IMR-90 (cell line): ENCODE measurements at regions not wholly inside any gene's neighbourhood (a gene's known extent, or its start where the extent isn't known, plus 50 kb on each side); places are given as distances from the start of the nearest gene placed in this dataset.

Experiments
- ATAC-seq: fragments of 200-7000 bp; cut with Tn5 transposase; 2 replicates; pipeline ENCODE4 v1.9.1; 2020; ENCODE audit warnings: low read depth, mild to moderate bottlenecking, moderate library complexity
- BruUV-seq: library from RNA; stranded (reverse); fragments of 400-500 nt; replicated peaks from 2 replicates; lab custom pipeline; 2021; lab: Mats Ljungman, UMichigan
- CTCF ChIA-PET: fragments of 300-600 bp; formaldehyde crosslinking; extraction: SDS; loops from one replicate; lab custom pipeline; 2021; ENCODE audit warnings: antibody characterized with exemption; lab: Yijun Ruan, JAX
- POLR2A ChIA-PET: fragments of 300-600 bp; sonication (Branson Sonifier 250); formaldehyde crosslinking; loops from one replicate; lab custom pipeline; 2022; ENCODE audit warnings: antibody characterized with exemption; ENCODE audit not compliant: unreplicated experiment; lab: Charles Lee
- DNase-seq: peaks from one replicate; pipeline ENCODE4 v3.0.0; 2013
- H2AFZ ChIP-seq: replicated peaks from 2 replicates; pipeline ENCODE3; 2013; ENCODE audit warnings: low read length, mild to moderate bottlenecking; ENCODE audit not compliant: poor library complexity
- H2AK5ac ChIP-seq: 2 replicates; pipeline ENCODE4 v1.6.1; 2013; ENCODE audit warnings: low read depth, low read length, inconsistent platforms
- H2AK9ac ChIP-seq: replicated peaks from 2 replicates; pipeline ENCODE3; 2013; ENCODE audit warnings: mild to moderate bottlenecking, low read depth, low read length, moderate library complexity; ENCODE audit not compliant: poor library complexity
- H2BK120ac ChIP-seq: 2 replicates; pipeline ENCODE4 v1.6.1; 2013; ENCODE audit warnings: low read depth, low read length, inconsistent platforms
- H2BK15ac ChIP-seq: 3 replicates; pipeline ENCODE4 v1.6.1; 2013; ENCODE audit warnings: low read depth, low read length, inconsistent platforms
- H2BK20ac ChIP-seq: 2 replicates; pipeline ENCODE4 v1.6.1; 2013; ENCODE audit warnings: low read depth, mild to moderate bottlenecking, inconsistent platforms, low read length, moderate library complexity
- H2BK5ac ChIP-seq: 2 replicates; pipeline ENCODE4 v1.6.1; 2013; ENCODE audit warnings: mild to moderate bottlenecking, low read depth, low read length, inconsistent platforms; ENCODE audit not compliant: poor library complexity, severe bottlenecking
- H3K14ac ChIP-seq: replicated peaks from 2 replicates; pipeline ENCODE4 v1.6.1; 2013; ENCODE audit warnings: low read depth, low read length, inconsistent platforms
- H3K18ac ChIP-seq: 2 replicates; pipeline ENCODE4 v1.6.1; 2013; ENCODE audit warnings: low read depth, low read length, control low read depth
- H3K23ac ChIP-seq: 2 replicates; pipeline ENCODE4 v1.6.1; 2013; ENCODE audit warnings: low read depth, low read length, inconsistent platforms
- H3K27ac ChIP-seq: 2 replicates; pipeline ENCODE4 v1.5.1; 2013; ENCODE audit warnings: mild to moderate bottlenecking, control low read depth, low read length; ENCODE audit not compliant: insufficient read depth
- H3K27me3 ChIP-seq: 2 replicates; pipeline ENCODE4 v1.6.1; 2013; ENCODE audit warnings: low read length; ENCODE audit not compliant: control insufficient read depth, insufficient read depth
- H3K36me3 ChIP-seq: 2 replicates; pipeline ENCODE4 v1.6.1; 2013; ENCODE audit warnings: low read length, mixed read lengths; ENCODE audit not compliant: control insufficient read depth, insufficient read depth
- H3K4ac ChIP-seq: 2 replicates; pipeline ENCODE4 v1.6.1; 2013; ENCODE audit warnings: low read depth, low read length, inconsistent platforms
- H3K4me1 ChIP-seq: 2 replicates; pipeline ENCODE4 v1.6.1; 2013; ENCODE audit warnings: low read length, mixed read lengths; ENCODE audit not compliant: control insufficient read depth, insufficient read depth
- H3K4me2 ChIP-seq: 2 replicates; pipeline ENCODE4 v1.6.1; 2013; ENCODE audit warnings: low read depth, mild to moderate bottlenecking, control low read depth, low read length, moderate library complexity
- H3K4me3 ChIP-seq: 2 replicates; pipeline ENCODE4 v1.5.1; 2013; ENCODE audit warnings: low read depth, mild to moderate bottlenecking, control low read depth, low read length, moderate library complexity; ENCODE audit not compliant: insufficient read depth
- H3K56ac ChIP-seq: 2 replicates; pipeline ENCODE4 v1.6.1; 2013; ENCODE audit warnings: low read length, inconsistent platforms; ENCODE audit not compliant: insufficient read depth; ENCODE audit errors: extremely low read depth
- H3K79me1 ChIP-seq, 2 experiments: 2 replicates each; pipeline ENCODE4 v1.6.1; 2013; ENCODE audit warnings: low read length in 2 of 2, inconsistent platforms in 1 of 2, low read depth in 1 of 2
- H3K9ac ChIP-seq: 2 replicates; pipeline ENCODE4 v1.6.1; 2013; ENCODE audit warnings: low read depth, low read length, control low read depth
- H3K9me1 ChIP-seq: 2 replicates; pipeline ENCODE4 v1.6.1; 2013; ENCODE audit warnings: low read length, inconsistent platforms; ENCODE audit not compliant: insufficient read depth
- H3K9me3 ChIP-seq: 2 replicates; pipeline ENCODE4 v1.6.1; 2013; ENCODE audit warnings: low read length; ENCODE audit not compliant: control insufficient read depth, insufficient read depth
- H4K20me1 ChIP-seq: 2 replicates; pipeline ENCODE4 v1.6.1; 2013; ENCODE audit warnings: low read length, inconsistent platforms; ENCODE audit not compliant: insufficient read depth
- H4K5ac ChIP-seq: 2 replicates; pipeline ENCODE4 v1.6.1; 2013; ENCODE audit warnings: mild to moderate bottlenecking, low read depth, low read length, control low read depth
- H4K8ac ChIP-seq, 2 experiments: 2 replicates each; pipeline ENCODE4 v1.6.1; 2013; ENCODE audit warnings: low read depth in 2 of 2, low read length in 2 of 2, control low read depth in 1 of 2, inconsistent platforms in 1 of 2
- H4K91ac ChIP-seq: 2 replicates; pipeline ENCODE4 v1.6.1; 2013; ENCODE audit warnings: low read depth, low read length, inconsistent platforms; ENCODE audit not compliant: insufficient read depth
- MXI1 ChIP-seq: IDR thresholded peaks from 2 replicates; pipeline ENCODE4 v1.6.1; 2012; ENCODE audit warnings: low read depth, mild to moderate bottlenecking, low read length, moderate library complexity, borderline replicate concordance
- RCOR1 ChIP-seq: IDR thresholded peaks from 2 replicates; pipeline ENCODE4 v1.6.1; 2012; ENCODE audit warnings: mild to moderate bottlenecking, low read length, improper control_type of control experiment; ENCODE audit not compliant: insufficient replicate concordance
- WGBS, 2 experiments: methylation state at CpG; one replicate each; pipeline versions ENCODE4 v1.1.5 to v1.1.7; 2013; ENCODE audit warnings: missing lambda C conversion rate in 2 of 2; ENCODE audit not compliant: insufficient read length in 1 of 2; ENCODE audit errors: extremely low coverage in 2 of 2; 5-methylcytosine and 5-hydroxymethylcytosine counted together
- dilution Hi-C: fragments of 300-500 bp; cut with HindIII; formaldehyde crosslinking; loops from one replicate; pipeline ENCODE4 v1.14.3; 2018; ENCODE audit warnings: low sequenced_read_pairs; ENCODE audit not compliant: unreplicated experiment
- in situ Hi-C: fragments of 300-500 bp; cut with MboI; formaldehyde crosslinking; loops from 3 replicates; pipeline ENCODE4 v1.14.3; 2019; ENCODE audit warnings: low sequenced_read_pairs, inconsistent platforms, mixed read lengths
- intact Hi-C: fragments of 100-400 bp; cut with micrococcal nuclease; formaldehyde crosslinking; loops from 2 replicates; pipeline ENCODE4 v1.10.0; 2022
- TF ChIP-seq, protein P1 (sequence below): conservative IDR thresholded peaks from 2 replicates; pipeline ENCODE4 v1.5.1; 2012; ENCODE audit warnings: mild to moderate bottlenecking, low read depth, low read length, improper control_type of control experiment

DNA sequence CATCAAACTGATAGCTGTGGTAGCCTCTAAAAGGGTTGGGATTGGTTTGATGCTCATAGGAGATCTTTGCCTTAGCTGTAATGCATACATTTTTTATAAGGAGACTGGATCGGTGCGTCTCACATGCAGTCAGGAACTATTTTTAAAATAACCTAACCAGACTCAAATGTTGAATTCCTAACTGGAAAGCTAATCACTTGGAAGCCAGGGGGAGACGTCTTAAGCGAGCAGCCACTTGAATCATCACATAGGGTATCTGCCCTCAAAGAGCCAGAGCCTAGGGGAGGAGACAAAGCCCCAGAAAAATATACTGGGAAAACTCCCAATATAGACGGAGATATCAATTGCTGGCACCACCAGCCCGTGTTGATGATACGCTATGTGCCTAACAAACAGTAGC, 61.7 kb upstream of the PUM1 start:
- POLR2A ChIA-PET, result no interaction called here
- Histone ChIP-seq H4K8ac (no peak overlapping the region), H3K4ac (no peak overlapping the region), H4K5ac (no peak overlapping the region), H2BK20ac (no peak overlapping the region), H3K36me3 (no peaks in the 10 kb centered on the region), H4K20me1 (no peaks in the 10 kb centered on the region), H2BK120ac (no peak overlapping the region), H3K4me1 (peaks cover under 1% of the 10 kb centered on the region; the same call in 1 of the 2 replicates), H3K27ac (no peak overlapping the region), H3K4me2 (no peak overlapping the region), H2AK5ac (no peak overlapping the region), H2BK5ac (no peak overlapping the region), H3K9me3 (no peaks in the 10 kb centered on the region), H3K23ac (no peak overlapping the region), H2AK9ac (no peak overlapping the region), H2BK15ac (no peak overlapping the region), H3K14ac (no peak overlapping the region), H3K9ac (no peak overlapping the region), H3K27me3 (peaks cover 3% of the 10 kb centered on the region), H3K56ac (no peak overlapping the region), H3K4me3 (no peak overlapping the region), H3K79me1 (no peaks in the 10 kb centered on the region), H3K18ac (no peak overlapping the region), H2AFZ (no peak overlapping the region), H3K9me1 (no peaks in the 10 kb centered on the region), H4K91ac (no peak overlapping the region)
- TF ChIP-seq, protein P1, sequence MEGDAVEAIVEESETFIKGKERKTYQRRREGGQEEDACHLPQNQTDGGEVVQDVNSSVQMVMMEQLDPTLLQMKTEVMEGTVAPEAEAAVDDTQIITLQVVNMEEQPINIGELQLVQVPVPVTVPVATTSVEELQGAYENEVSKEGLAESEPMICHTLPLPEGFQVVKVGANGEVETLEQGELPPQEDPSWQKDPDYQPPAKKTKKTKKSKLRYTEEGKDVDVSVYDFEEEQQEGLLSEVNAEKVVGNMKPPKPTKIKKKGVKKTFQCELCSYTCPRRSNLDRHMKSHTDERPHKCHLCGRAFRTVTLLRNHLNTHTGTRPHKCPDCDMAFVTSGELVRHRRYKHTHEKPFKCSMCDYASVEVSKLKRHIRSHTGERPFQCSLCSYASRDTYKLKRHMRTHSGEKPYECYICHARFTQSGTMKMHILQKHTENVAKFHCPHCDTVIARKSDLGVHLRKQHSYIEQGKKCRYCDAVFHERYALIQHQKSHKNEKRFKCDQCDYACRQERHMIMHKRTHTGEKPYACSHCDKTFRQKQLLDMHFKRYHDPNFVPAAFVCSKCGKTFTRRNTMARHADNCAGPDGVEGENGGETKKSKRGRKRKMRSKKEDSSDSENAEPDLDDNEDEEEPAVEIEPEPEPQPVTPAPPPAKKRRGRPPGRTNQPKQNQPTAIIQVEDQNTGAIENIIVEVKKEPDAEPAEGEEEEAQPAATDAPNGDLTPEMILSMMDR, result 0 out of 2 replicates have a peak, but pooled peaks have one; percentile 21
- TF ChIP-seq MXI1 (no peak), RCOR1 (no peak)
- peak; percentile 82 for ATAC-seq
- dilution Hi-C loops, result no loop called here
- peak; percentile 79 for DNase-seq
- CTCF ChIA-PET, result interaction anchor here (1.0 kb wide), 1 partner anchor 9 kb away, joined by 3 read pairs; no protein-coding TSS in a partner anchor
- intact Hi-C loops, result no loop called here
- WGBS, 2 experiments, result 85% methylated on average over 2 of the region's 7 CpGs; no CpG with 5 or more reads in 1 of the 2 experiments
- in situ Hi-C loops, result no loop called here
- no TSS peak for BruUV-seq
